NCI-H748 (cell line): ENCODE measurements at regions not wholly inside any gene's neighbourhood (a gene's known extent, or its start where the extent isn't known, plus 50 kb on each side); places are given as distances from the start of the nearest gene placed in this dataset.
"Not testable (repeated sequence)": the region's sequence is repeated elsewhere in the genome, so short reads cannot be mapped to it uniquely, and the experiment has no call there.

Source experiments
- DNase-seq: peaks from one replicate; lab custom pipeline; 2025; ENCODE audit not compliant: unreplicated experiment; lab: John Stamatoyannopoulos, UW

- DNase-seq: no peak
Observed at GRCh38 chr5:6081727-6082210, 296.6 kb downstream of the MED10 start.

- no peak for DNase-seq
Observed at GRCh38 chr5:6080930-6081726, 297.2 kb downstream of the MED10 start.

- no peak for DNase-seq
Observed at GRCh38 chr5:6080436-6080835, 297.9 kb downstream of the MED10 start.

- no peak for DNase-seq
Observed at GRCh38 chr5:6078881-6079280, 299.5 kb downstream of the MED10 start.

- no peak for DNase-seq
Observed at GRCh38 chr5:6076341-6077239, 301.8 kb downstream of the MED10 start.

GRCh38 chr5:6072488-6072887 lies 305.9 kb downstream of the MED10 start:
- not testable (repeated sequence) for DNase-seq

- DNase-seq: no peak
Observed at GRCh38 chr5:6069496-6070185, 308.7 kb downstream of the MED10 start.

GRCh38 chr5:6066016-6066415 lies 312.3 kb downstream of the MED10 start:
- no peak for DNase-seq

- DNase-seq: peak; percentile 51
Observed at GRCh38 chr5:6059137-6059800, 319.1 kb downstream of the MED10 start.

GRCh38 chr5:6058055-6058715 lies 320.2 kb downstream of the MED10 start:
- no peak for DNase-seq

- DNase-seq: no peak
Observed at GRCh38 chr5:6056280-6056679, 322.1 kb downstream of the MED10 start.

GRCh38 chr5:6049662-6050061 lies 328.7 kb downstream of the MED10 start:
- no peak for DNase-seq

- DNase-seq: no peak
Observed at GRCh38 chr5:6048746-6049145, 329.6 kb downstream of the MED10 start.

GRCh38 chr5:6046296-6046967 lies 331.9 kb downstream of the MED10 start:
- DNase-seq: no peak

GRCh38 chr5:6043491-6044310 lies 334.6 kb downstream of the MED10 start:
- no peak for DNase-seq

- DNase-seq: no peak
Observed at GRCh38 chr5:6041977-6042550, 336.3 kb downstream of the MED10 start.

- no peak for DNase-seq
Observed at GRCh38 chr5:6039111-6039510, 339.2 kb downstream of the MED10 start.

- no peak for DNase-seq
Observed at GRCh38 chr5:6036006-6036405, 342.3 kb downstream of the MED10 start.
